LoVo (cell line): ENCODE measurements at regions not wholly inside any gene's neighbourhood (a gene's known extent, or its start where the extent isn't known, plus 50 kb on each side); places are given as distances from the start of the nearest gene placed in this dataset.
A peak's percentile ranks its signal among the peaks of the same experiment; 100 is the strongest.
"Not testable (repeated sequence)": the region's sequence is repeated elsewhere in the genome, so short reads cannot be mapped to it uniquely, and the experiment has no call there.

Experiments
- DNase-seq: peaks from one replicate; pipeline ENCODE4 v3.0.0-alpha.2; 2016; ENCODE audit warnings: low spot score

- no peak for DNase-seq
These were observed 110.7 kb upstream of the GZMB start for GRCh38 chr14:24744641-24745040.

DNA sequence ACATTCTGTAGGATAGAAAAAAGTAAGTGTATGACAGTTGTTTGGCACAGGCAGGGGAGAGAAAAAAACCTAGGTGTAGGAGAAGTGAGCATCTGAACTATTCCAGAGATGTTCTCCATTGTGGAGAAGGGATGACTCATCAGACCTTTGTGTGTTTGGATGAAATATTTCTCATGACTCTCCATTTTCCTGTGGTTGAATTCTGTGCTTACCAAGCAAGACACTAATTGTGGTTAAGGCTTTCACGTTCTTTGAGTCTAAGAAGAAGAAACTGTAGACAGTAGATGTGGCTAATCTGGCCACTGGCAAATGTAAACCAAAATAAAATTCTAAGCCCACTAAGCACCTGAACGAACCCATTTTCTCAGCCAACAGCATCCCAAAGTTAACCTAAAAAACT lies 107.9 kb upstream of the GZMB start:
- DNase-seq: no peak

DNA sequence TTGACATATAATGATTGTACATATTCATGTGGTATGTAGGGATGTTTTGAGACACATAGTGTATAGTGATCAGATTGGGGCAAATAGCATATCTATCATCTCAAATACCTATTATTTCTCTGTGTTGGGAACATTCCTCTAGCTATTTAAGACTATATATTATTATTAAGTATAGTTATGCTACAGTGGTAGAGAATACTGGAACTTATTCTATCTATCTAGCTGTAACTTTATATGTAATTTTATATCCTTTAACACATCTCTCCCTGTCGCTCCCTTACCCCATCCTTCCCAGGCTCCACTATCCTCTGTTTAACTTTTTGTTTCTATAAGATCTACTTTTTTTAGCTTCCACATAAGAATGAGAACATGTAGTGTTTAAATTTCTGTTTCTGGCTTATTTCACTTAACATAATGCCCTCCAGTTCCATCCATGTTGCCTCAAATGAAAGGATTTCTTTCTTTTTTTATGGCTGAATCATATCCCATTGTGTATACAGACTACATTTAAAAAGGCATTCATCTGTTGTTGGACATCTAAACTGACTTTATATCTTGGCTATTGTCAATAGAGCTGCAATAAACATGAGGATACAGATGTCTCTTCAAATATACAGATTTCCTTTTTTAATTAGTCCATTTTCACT lies 102.1 kb upstream of the GZMB start:
- no peak for DNase-seq

DNA sequence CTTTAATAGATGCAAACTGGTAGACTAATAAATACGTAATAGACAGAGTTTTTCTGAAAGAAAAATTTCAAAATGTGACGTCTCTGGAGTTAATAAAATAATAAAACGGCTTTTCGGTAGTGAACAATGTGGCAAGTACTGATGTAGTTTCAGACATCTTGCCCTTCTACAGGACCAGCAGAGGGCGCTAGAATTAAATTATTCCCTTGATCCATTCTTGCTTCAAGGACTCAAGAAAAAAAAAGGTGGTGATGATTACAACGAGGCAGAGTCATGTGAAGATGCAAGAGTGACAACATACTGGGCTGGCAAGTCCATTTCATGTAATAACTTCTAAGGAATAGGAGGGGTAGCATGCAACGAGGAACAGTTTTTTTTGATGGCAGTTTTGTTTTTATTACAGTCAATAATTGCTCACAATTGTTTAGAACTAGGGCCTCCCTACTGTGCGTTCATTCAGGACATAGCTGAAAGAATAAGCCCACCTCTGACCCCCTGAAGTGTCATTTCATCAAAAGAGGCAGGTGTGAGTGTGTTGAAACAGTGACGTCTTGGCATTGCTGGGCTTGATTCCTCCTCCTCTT lies 101.0 kb upstream of the GZMB start:
- peak; percentile 64 for DNase-seq

DNA sequence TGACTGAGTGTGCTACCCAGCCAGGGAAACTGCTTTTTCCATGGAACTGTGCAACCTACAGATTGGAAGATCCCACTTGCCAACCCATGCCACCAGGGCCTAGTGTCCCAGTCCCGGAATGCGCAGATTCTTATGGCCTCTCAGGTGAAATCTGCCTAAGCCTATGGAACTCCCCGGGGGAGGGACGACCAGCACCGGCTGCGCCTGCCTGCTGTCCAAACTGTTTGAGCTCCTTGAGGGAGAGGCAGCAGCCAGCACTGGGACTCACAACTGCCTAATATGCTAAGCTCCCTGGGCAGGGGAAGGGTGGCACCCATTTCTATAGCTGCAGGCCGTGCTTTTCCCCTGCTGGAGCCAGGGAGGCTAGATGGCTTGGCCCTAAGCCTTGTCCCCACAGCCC lies 92.5 kb upstream of the GZMB start:
- no peak for DNase-seq

DNA sequence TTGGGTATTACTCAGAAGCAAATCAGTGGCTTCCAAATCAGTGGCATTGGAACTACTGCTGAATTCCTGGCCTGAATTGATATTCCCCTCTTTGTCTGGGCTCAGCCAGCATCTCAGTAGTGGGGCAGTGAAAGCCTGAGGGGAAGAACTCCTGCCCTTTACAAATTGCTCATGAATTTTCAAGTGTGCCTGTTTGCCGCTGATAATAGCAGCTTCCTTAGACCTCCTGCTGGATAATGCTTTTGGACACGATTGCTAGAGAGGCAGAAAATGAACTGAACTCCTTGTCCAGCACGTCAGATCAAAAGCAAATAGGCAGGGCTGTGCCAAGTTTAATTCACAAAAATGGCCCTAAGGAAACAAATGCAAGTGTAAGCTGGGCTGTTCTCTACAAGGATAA lies 91.3 kb upstream of the GZMB start:
- no peak for DNase-seq

GRCh38 chr14:24721775-24722174 lies 87.8 kb upstream of the GZMB start:
- DNase-seq: no peak

GRCh38 chr14:24715239-24715638 lies 81.2 kb upstream of the GZMB start:
- DNase-seq: no peak

- DNase-seq: no peak
These were observed 79.4 kb upstream of the GZMB start for GRCh38 chr14:24713404-24713803.

DNA sequence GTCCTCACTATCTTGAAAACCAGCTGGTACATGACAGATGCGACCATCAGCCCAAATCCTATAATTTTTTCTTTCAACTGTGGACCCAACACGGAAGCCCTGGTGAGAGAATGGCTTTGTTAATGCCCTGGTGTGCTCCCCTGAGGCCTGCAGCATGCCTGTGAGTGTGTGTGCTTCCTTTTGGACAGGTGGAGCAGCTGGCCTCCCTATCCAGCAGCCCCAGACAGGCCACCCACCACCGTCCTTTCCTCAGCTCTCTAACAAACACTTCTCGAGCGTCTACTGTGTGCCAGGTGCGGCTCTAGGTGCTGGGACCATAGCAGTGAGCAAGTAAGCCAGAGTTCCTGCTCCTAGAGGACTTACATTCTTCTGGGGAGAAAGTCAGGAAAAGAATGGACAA lies 78.9 kb upstream of the GZMB start:
- DNase-seq: no peak

GRCh38 chr14:24712374-24712773 lies 78.4 kb upstream of the GZMB start:
- no peak for DNase-seq

DNA sequence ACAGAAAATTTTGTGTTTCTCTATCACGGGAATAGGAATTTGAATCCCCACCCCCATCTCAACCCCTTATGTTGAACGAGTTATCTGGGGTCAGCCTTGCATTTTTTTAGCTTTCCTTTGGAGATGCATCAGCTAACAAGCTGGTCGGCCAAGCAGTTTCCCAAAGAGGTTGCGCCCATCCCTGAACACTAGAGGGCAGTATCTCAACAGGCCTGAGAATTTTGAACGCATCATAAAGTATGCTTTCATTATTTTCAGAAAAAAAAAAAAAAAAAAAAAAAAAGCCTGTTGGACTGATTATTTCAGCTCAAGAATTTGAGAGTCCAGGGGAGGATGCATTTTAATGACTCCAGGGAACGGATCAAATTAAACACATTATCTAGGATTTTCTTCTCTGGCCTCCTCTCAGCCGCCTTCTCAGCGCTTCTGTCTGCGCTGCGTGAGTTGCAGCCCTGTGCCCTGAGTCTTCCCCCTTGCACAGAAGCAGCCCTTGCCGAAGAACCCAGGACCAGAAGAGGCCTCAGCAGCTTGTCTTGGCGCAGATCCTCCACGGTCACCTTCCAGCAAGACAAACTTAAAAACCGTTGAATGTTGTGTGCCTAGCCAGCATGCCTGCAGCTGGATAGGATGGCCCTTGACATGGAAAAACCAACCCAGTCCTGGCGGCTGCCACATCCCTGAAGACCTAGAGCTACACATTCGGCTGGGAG lies 76.6 kb upstream of the GZMB start:
- peak; percentile 58 for DNase-seq

DNA sequence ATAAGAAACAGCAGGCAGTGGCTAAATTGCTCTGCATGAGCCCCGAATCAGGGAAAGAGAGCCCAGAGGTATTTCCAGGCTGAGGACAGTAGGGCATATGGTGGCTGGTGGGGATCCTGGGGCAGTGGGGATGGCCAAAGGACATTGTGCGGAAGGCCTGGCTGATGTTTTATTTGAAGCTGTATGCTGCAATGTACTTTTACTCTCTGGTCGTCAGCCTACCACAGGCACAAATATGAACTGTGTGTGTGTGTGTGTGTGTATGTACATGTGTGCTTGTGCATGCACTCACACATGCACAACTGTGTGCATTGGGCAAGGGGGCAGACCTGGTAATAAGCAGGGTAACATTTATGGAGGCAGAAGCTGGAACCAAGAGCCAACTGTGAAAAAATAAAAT lies 74.7 kb upstream of the GZMB start:
- DNase-seq: no peak

DNA sequence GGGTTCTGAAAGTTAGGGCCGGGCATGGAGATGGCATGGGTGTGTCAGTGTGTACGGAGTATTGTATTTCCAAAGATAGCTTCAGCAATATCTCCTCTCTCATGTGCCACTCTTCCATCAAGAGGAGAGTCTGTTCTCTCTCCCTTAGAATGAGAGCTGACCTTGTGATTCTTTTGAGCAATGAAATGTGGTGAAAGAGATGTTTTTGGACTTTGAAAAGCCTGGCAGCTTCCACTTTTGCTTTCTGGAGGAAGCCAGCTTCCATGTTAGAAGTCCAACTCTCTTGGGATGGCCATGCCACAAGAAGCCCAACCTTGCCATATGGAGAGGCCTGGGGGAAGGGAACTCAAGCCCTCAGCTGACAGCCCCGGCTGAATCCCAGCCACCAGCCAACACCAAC lies 72.4 kb upstream of the GZMB start:
- no peak for DNase-seq

DNA sequence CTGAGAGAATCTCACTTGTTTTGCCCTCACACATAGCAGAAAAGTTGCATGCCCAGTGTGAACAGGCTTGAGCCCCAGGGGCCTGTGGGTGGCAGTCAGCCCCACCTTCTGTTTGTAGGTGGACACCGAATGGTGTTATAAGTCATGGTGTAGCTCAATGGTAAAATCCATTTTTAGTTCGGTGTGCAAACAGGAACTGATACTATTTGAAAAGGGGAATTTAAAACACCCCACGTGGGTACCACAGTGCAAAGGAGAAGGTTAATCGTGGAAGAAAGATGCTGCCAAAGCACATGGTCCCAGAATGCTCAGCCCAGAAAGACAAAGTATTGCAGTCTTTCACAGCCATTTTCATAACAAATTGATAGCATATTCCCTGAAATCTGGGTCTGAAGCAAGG lies 71.8 kb upstream of the GZMB start:
- DNase-seq: no peak

DNA sequence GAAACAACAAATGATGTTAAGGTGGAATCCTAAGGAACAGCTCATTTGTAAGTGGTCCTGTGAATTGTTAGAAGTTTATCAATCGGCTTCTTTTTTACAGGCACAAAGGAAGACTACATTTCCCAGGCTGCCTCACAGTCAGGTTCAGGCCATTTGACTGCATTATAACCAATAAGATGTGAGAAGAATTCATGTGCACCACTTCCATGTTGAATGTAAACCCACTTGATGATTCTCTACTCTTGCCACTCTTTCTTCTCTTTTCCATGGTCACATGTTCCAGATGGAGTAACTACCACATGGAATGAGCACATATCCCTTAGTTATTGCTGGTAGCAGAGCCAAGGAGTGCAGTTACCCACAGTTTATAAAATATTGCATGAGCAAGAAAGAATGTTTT lies 67.1 kb upstream of the GZMB start:
- no peak for DNase-seq

DNA sequence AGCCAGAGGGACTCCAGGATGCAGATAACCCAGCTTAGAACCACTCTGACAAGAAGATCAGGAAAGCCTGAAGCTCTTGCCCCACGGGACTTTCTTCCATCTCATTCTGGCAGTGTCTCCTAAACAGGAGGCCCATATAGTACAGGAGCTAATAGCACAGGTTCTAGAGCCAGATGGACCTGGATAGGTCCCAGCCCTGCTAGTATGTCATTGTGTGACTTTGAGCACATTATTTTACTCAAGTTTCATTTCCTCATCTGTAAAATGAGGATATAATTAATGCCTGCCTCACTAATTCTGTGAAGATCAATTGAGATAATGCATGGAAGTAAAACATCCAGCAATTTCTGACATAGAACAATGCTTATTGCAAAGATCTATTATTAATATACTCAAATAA lies 66.5 kb upstream of the GZMB start:
- no peak for DNase-seq

DNA sequence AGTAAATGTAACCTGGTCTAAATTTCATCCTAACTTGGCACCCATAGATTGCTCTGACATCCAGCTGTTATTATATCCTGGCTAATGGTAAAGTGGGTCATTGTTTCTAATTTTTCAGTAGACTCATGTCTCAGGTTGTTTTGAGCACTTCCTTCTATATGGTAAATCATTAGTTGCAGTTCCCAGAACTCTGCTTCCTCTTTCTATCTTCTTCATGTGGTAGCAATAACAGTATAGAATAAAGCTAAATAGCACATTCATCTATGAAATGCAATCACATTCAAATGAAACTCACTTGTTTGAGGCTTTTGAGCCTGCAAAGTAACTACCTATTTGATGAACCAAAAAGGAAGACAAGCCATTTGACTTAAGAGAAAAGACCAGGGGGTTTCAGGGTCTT lies 65.1 kb upstream of the GZMB start:
- no peak for DNase-seq

- DNase-seq: not testable (repeated sequence)
These were observed 62.4 kb upstream of the GZMB start for GRCh38 chr14:24696280-24696920.

DNA sequence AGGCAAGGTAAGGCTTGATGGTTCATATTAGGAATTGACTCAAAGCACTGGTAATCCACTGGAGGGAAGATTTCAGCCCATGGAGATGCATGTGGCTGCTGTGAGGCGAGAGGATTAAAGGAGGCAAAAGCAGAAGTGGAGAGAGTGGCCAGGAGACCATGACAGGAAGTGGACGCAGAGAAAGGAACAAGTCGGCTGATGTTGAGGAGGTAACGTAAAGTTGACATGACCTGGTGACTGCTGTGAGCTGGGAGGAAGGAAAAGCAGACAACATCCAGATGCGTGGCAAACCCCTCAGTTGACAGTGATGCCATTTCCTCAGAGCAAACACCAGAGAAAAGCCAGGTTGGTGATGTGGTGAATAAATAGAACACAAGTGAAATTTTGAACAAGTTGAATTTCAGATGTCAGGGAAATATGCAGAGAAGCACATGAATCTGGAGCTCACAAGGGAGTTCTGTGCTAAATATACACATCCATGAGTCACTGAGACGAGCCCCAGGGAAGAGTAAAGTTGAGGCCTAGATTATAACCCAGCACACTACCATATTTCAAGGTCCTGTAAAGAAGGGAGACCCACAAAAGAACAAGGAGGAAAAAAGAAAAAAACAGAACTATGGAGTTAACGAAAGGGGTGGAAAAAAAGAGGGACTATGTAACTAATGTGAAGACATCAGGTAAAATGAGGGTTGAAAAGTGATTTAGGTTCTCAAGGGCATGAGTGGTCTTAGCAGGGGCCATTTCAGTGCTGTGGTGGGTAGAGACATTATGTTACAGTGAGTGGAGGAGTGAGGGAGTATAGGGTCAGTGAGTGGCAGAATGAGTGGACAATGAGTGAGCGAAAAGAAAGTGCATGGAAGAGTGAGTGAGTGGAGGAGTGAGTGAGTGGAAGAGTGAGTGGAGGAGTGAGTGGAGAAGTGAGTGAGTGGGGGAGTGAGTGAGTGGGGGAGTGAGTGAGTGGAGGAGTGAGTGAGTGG lies 61.6 kb upstream of the GZMB start:
- DNase-seq: no peak

- DNase-seq: no peak
These were observed 60.7 kb upstream of the GZMB start for GRCh38 chr14:24694680-24695079.

GRCh38 chr14:24693983-24694382 lies 60.0 kb upstream of the GZMB start:
- no peak for DNase-seq
